ENCODE measurements at regions not wholly inside any gene's neighbourhood (a gene's known extent, or its start where the extent isn't known, plus 50 kb on each side); places are given as distances from the start of the nearest gene placed in this dataset.

- CTCF ChIA-PET = no interaction called here
- FAIRE-seq = no peak
Measured at GRCh38 chr3:124333931-124334640, 342.2 kb upstream of the ROPN1 start.

More at GRCh38 chr3:124333931-124334640, 342.2 kb upstream of the ROPN1 start:
- Histone ChIP-seq H3K4me1 (ENCODE audit: control insufficient read depth, extremely low read depth, insufficient read depth, low read length) (no peaks in the 10 kb centered on the region), H3K4me2 (ENCODE audit: insufficient read depth, low read length) (no peak overlapping the region), H3K9me3 (replicated peaks; ENCODE audit: control insufficient read depth, insufficient read depth, low read length) (no peaks in the 10 kb centered on the region), H3K27ac (ENCODE audit: insufficient read depth, low read depth, low read length) (no peak overlapping the region), H3K9ac (replicated peaks; ENCODE audit: extremely low read depth, insufficient read depth, low read length) (no peak overlapping the region), H3K9me1 (replicated peaks; ENCODE audit: control insufficient read depth, extremely low read depth, insufficient read depth, low read length) (no peaks in the 10 kb centered on the region), H3K79me2 (ENCODE audit: control insufficient read depth, insufficient read depth, low read length) (no peaks in the 10 kb centered on the region), H3K36me3 (ENCODE audit: control insufficient read depth in 2 of 2, extremely low read depth in 1 of 2, insufficient read depth in 2 of 2, low read length in 2 of 2) (no peaks in the 10 kb centered on the region), H3K4me3 (replicated peaks in 1 of 3; ENCODE audit: insufficient read depth in 1 of 3, low read depth in 1 of 3, low read length in 3 of 3) (no peak overlapping the region), H2AFZ (ENCODE audit: low read depth, low read length) (no peak overlapping the region), H4K20me1 (replicated peaks; ENCODE audit: control insufficient read depth, extremely low read depth, insufficient read depth, low read length) (no peaks in the 10 kb centered on the region), H3K27me3 (ENCODE audit: control insufficient read depth in 2 of 2, insufficient read depth in 2 of 2, low read length in 2 of 2) (no peaks in the 10 kb centered on the region)
- intact Hi-C loops (cut with micrococcal nuclease) = no loop called here
- POLR2A ChIA-PET = no interaction called here
- no peak for DNase-seq (ENCODE audit: low read depth, low spot score)
- BruUV-seq (replicated peaks) = no TSS peak
- dilution Hi-C loops (cut with MboI; ENCODE audit: extremely low pct_ligation_motif_present, low sequenced_read_pairs) = no loop called here
- TF ChIP-seq MYC (IDR thresholded peaks at IDR 0.05; ENCODE audit: low read depth, low read length) (no peak), JUN (IDR thresholded peaks at IDR 0.05; ENCODE audit: borderline replicate concordance, insufficient read depth, insufficient read length, low read depth) (no peak), FOS (IDR thresholded peaks at IDR 0.05; ENCODE audit: borderline replicate concordance, insufficient read depth, low read length) (no peak), POLR2AphosphoS5 (IDR thresholded peaks at IDR 0.05; ENCODE audit: insufficient read depth, low read depth, low read length) (no peak), GATA2 (IDR thresholded peaks at IDR 0.05; ENCODE audit: insufficient read depth, insufficient read length, low read depth, low read length) (no peak), POLR2A (IDR thresholded peaks at IDR 0.05; ENCODE audit: low read depth, low read length) (no peak), CTCF (IDR thresholded peaks at IDR 0.05; ENCODE audit: extremely low read depth in 1 of 2, insufficient read depth in 1 of 2, low read depth in 1 of 2, low read length in 2 of 2) (no peak), EZH2 (IDR thresholded peaks at IDR 0.05; ENCODE audit: borderline replicate concordance, low read depth, low read length, severe bottlenecking) (no peak), MAX (IDR thresholded peaks at IDR 0.05; ENCODE audit: insufficient read depth, insufficient read length) (no peak)
